GM12891 (cell line): ENCODE measurements at regions not wholly inside any gene's neighbourhood (a gene's known extent, or its start where the extent isn't known, plus 50 kb on each side); places are given as distances from the start of the nearest gene placed in this dataset.

Experiments used
- PAX5 ChIP-seq: IDR thresholded peaks from 2 replicates; pipeline ENCODE4 v1.6.1; 2011; ENCODE audit warnings: low read length, moderate library complexity, mild to moderate bottlenecking; ENCODE audit not compliant: insufficient read depth, severe bottlenecking
- POLR2A ChIP-seq: IDR thresholded peaks from 2 replicates; pipeline ENCODE4 v1.6.1; 2011; ENCODE audit warnings: low read depth, low read length, control low read depth
- POLR2AphosphoS5 ChIP-seq: IDR thresholded peaks from 2 replicates; pipeline ENCODE4 v1.6.1; 2011; ENCODE audit warnings: low read depth, low read length, control low read depth

GRCh38 chr11:82315093-82315492, 418.6 kb downstream of the FAM181B start:
- TF ChIP-seq PAX5 (no peak), POLR2A (no peak), POLR2AphosphoS5 (no peak)
